GM18502 (cell line): ENCODE measurements at regions not wholly inside any gene's neighbourhood (a gene's known extent, or its start where the extent isn't known, plus 50 kb on each side); places are given as distances from the start of the nearest gene placed in this dataset.
A peak's percentile ranks its signal among the peaks of the same experiment; 100 is the strongest.
"Not testable (repeated sequence)": the region's sequence is repeated elsewhere in the genome, so short reads cannot be mapped to it uniquely, and the experiment has no call there.

ENCODE experiments used
- ATAC-seq: cut with Tn5 transposase; IDR thresholded peaks from one replicate; pipeline ENCODE4 v1.9.1; 2021; ENCODE audit warnings: mild to moderate bottlenecking; ENCODE audit not compliant: unreplicated experiment, poor library complexity

GRCh38 chr7:138308136-138308535, 151.9 kb upstream of the TRIM24 start:
- ATAC-seq: no peak

GRCh38 chr7:138309186-138309585, 150.9 kb upstream of the TRIM24 start:
- no peak for ATAC-seq

GRCh38 chr7:138313829-138314178, 146.3 kb upstream of the TRIM24 start:
- ATAC-seq: no peak

GRCh38 chr7:138316421-138317043, 143.5 kb upstream of the TRIM24 start:
- ATAC-seq: peak; percentile 75

GRCh38 chr7:138317044-138317596, 142.9 kb upstream of the TRIM24 start:
- ATAC-seq: no peak

- ATAC-seq: no peak
Observed at GRCh38 chr7:138324941-138325340, 135.1 kb upstream of the TRIM24 start.

- ATAC-seq: no peak
Observed at GRCh38 chr7:138325434-138325833, 134.6 kb upstream of the TRIM24 start.

GRCh38 chr7:138328215-138328614, 131.8 kb upstream of the TRIM24 start:
- no peak for ATAC-seq

GRCh38 chr7:138332850-138333249, 127.2 kb upstream of the TRIM24 start:
- ATAC-seq: not testable (repeated sequence)

- ATAC-seq: no peak
Observed at GRCh38 chr7:138338361-138338760, 121.7 kb upstream of the TRIM24 start.

GRCh38 chr7:138339229-138339628, 120.8 kb upstream of the TRIM24 start:
- ATAC-seq: not testable (repeated sequence)

GRCh38 chr7:138342990-138343389, 117.1 kb upstream of the TRIM24 start:
- no peak for ATAC-seq

GRCh38 chr7:138345567-138345966, 114.5 kb upstream of the TRIM24 start:
- no peak for ATAC-seq

GRCh38 chr7:138346975-138347374, 113.1 kb upstream of the TRIM24 start:
- ATAC-seq: no peak

- ATAC-seq: no peak
Observed at GRCh38 chr7:138349841-138350700, 110.0 kb upstream of the TRIM24 start.

- ATAC-seq: no peak
Observed at GRCh38 chr7:138350701-138351357, 109.2 kb upstream of the TRIM24 start.

GRCh38 chr7:138352570-138353461, 107.2 kb upstream of the TRIM24 start:
- no peak for ATAC-seq

GRCh38 chr7:138354066-138354465, 106.0 kb upstream of the TRIM24 start:
- ATAC-seq: no peak

GRCh38 chr7:138355254-138355653, 104.8 kb upstream of the TRIM24 start:
- no peak for ATAC-seq

- ATAC-seq: no peak
Observed at GRCh38 chr7:138358850-138359341, 101.2 kb upstream of the TRIM24 start.
